Ishikawa (cell line): ENCODE measurements at regions not wholly inside any gene's neighbourhood (a gene's known extent, or its start where the extent isn't known, plus 50 kb on each side); places are given as distances from the start of the nearest gene placed in this dataset.

ENCODE experiments used
- CEBPB ChIP-seq: IDR thresholded peaks from 2 replicates; pipeline ENCODE4 v1.6.1; 2012
- CREB1 ChIP-seq: IDR thresholded peaks from 2 replicates; pipeline ENCODE4 v1.6.1; 2012; ENCODE audit warnings: low read depth
- EGR1 ChIP-seq: IDR thresholded peaks from 2 replicates; pipeline ENCODE4 v1.6.1; 2012
- EP300 ChIP-seq: IDR thresholded peaks from 2 replicates; pipeline ENCODE4 v1.6.1; 2012; ENCODE audit warnings: borderline replicate concordance
- FOXM1 ChIP-seq: IDR thresholded peaks from 2 replicates; pipeline ENCODE4 v1.6.1; 2012; ENCODE audit warnings: low read depth, borderline replicate concordance
- NFIC ChIP-seq: IDR thresholded peaks from 2 replicates; pipeline ENCODE4 v1.6.1; 2012
- RAD21 ChIP-seq: IDR thresholded peaks from 2 replicates; pipeline ENCODE4 v1.6.1; 2012; ENCODE audit warnings: low read depth
- REST ChIP-seq: IDR thresholded peaks from 2 replicates; pipeline ENCODE4 v1.6.1; 2012; ENCODE audit warnings: low read depth, mild to moderate bottlenecking
- TAF1 ChIP-seq: IDR thresholded peaks from 2 replicates; pipeline ENCODE4 v1.6.1; 2012; ENCODE audit warnings: low read depth, mild to moderate bottlenecking
- TCF12 ChIP-seq: IDR thresholded peaks from 2 replicates; pipeline ENCODE4 v1.6.1; 2012; ENCODE audit warnings: low read depth
- TEAD4 ChIP-seq: IDR thresholded peaks from 2 replicates; pipeline ENCODE4 v1.6.1; 2012
- USF1 ChIP-seq: IDR thresholded peaks from 2 replicates; pipeline ENCODE4 v1.6.1; 2012
- YY1 ChIP-seq: IDR thresholded peaks from 2 replicates; pipeline ENCODE4 v1.6.1; 2012; ENCODE audit warnings: low read depth
- ZBTB7A ChIP-seq: IDR thresholded peaks from 2 replicates; pipeline ENCODE4 v1.6.1; 2012; ENCODE audit warnings: low read depth
- TF ChIP-seq, protein P1 (sequence below): IDR thresholded peaks from 2 replicates; pipeline ENCODE4 v1.6.1; 2012

DNA sequence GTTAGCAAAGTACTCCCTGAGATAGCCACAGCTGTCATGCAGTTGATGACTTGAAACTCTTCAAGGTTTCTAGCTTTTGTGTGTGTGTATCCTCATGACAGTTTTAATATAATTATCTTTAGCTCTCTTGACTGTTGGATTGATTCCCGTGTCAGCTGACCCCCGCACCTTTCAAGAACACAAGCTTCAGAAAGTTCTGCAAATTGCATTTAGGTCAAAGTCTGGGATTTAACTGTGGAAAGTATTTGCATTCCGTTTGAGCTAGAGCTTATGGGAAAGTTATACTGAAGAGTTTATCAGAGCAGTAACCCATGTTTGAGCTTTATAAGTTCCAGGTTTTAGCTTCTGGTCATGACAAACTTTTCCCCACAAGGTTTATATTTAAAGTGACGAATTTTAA, 380.1 kb upstream of the CHRM3 start:
- TF ChIP-seq TAF1 (no peak), CEBPB (no peak), FOXM1 (no peak), USF1 (no peak), EP300 (no peak), TEAD4 (no peak), RAD21 (no peak), NFIC (no peak), YY1 (no peak), TCF12 (no peak), REST (no peak), ZBTB7A (no peak), EGR1 (no peak)
- TF ChIP-seq, protein P1, sequence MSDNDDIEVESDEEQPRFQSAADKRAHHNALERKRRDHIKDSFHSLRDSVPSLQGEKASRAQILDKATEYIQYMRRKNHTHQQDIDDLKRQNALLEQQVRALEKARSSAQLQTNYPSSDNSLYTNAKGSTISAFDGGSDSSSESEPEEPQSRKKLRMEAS = no peak

- TF ChIP-seq REST = no peak
- TF ChIP-seq FOXM1 = no peak
- no peak for TF ChIP-seq RAD21
- TF ChIP-seq CEBPB = no peak
- no peak for TF ChIP-seq ZBTB7A
- no peak for TF ChIP-seq YY1
Measured at GRCh38 chr1:238999944-239000343, 386.4 kb upstream of the CHRM3 start.

GRCh38 chr1:238998577-238998976, 387.8 kb upstream of the CHRM3 start:
- TF ChIP-seq TEAD4 (no peak), TCF12 (no peak), ZBTB7A (no peak), USF1 (no peak), REST (no peak), EGR1 (no peak), RAD21 (no peak), YY1 (no peak), NFIC (no peak), CREB1 (no peak), CEBPB (no peak), TAF1 (no peak), EP300 (no peak), FOXM1 (no peak)
- TF ChIP-seq, protein P1 = no peak

DNA sequence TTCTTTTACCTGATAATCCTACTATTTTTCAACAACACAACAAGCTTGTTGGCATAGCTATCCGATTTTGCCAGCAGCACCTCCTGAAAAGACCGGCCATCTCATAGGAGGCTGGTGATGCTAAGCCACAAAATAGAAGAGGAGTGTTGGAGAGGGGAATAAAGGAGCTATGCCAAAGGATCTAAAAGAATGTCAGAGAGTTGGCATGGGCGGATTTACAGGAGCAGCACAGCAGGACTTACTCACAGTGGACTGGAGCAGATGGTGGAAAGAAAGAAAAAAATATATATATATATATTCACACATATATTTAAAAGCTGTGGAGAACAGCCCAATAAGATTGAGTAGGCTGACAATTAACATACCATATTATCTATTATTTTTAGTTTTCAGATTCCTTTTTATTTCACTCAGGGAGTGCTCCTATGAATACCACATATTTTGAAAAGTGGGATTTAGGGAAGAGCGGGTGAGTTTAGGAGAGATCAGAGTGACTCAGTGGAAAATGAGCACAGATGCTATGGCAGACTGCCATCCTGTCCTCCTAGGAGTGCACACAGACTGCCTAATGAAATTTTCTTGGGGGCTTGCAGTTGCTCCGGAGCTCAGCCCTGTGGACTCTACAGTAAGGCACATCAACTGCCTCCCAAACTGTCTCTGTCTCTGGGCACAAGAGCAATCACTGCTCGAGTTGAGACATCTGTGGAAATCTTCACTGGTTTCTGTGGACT, 394.4 kb upstream of the CHRM3 start:
- no peak for TF ChIP-seq TEAD4

GRCh38 chr1:238985312-238985711, 401.1 kb upstream of the CHRM3 start:
- TF ChIP-seq RAD21 = no peak
- TF ChIP-seq YY1 = no peak
- TF ChIP-seq CREB1 = no peak
- no peak for TF ChIP-seq TEAD4
- TF ChIP-seq REST = no peak
- no peak for TF ChIP-seq TCF12
- no peak for TF ChIP-seq USF1
- TF ChIP-seq ZBTB7A = no peak
- TF ChIP-seq, protein P1 = no peak
- no peak for TF ChIP-seq EP300
- TF ChIP-seq CEBPB = no peak
- no peak for TF ChIP-seq TAF1
- no peak for TF ChIP-seq EGR1
- no peak for TF ChIP-seq FOXM1
- no peak for TF ChIP-seq NFIC
